ENCODE measurements at regions not wholly inside any gene's neighbourhood (a gene's known extent, or its start where the extent isn't known, plus 50 kb on each side); places are given as distances from the start of the nearest gene placed in this dataset.

- no peak for TF ChIP-seq ZNF592 (IDR thresholded peaks at IDR 0.05)
- no peak for TF ChIP-seq BCL11A (IDR thresholded peaks at IDR 0.05; ENCODE audit: low read depth, low read length)
- no peak for TF ChIP-seq IRF3 (IDR thresholded peaks at IDR 0.05)
- TF ChIP-seq ZNF687 (IDR thresholded peaks at IDR 0.05): peak; percentile 65
- TF ChIP-seq SP1 (IDR thresholded peaks at IDR 0.05; ENCODE audit: low read depth, low read length): no peak
- TF ChIP-seq RUNX3 (IDR thresholded peaks at IDR 0.05; ENCODE audit: low read length): peak; percentile 68
- peak; percentile 86 for TF ChIP-seq RAD21 (IDR thresholded peaks at IDR 0.05; ENCODE audit: insufficient read depth, low read depth, low read length)
- no peak for TF ChIP-seq BACH1 (IDR thresholded peaks at IDR 0.05; ENCODE audit: borderline replicate concordance)
- TF ChIP-seq SUPT20H (IDR thresholded peaks at IDR 0.05; ENCODE audit: borderline replicate concordance, control insufficient read depth, low read depth, low read length): no peak
- TF ChIP-seq GABPA (IDR thresholded peaks at IDR 0.05; ENCODE audit: low read depth): no peak
- TF ChIP-seq USF1 (IDR thresholded peaks at IDR 0.05; ENCODE audit: borderline replicate concordance, extremely low read length, insufficient read depth, low read depth, low read length): no peak
- no peak for TF ChIP-seq BCLAF1 (IDR thresholded peaks at IDR 0.05)
- TF ChIP-seq FOXK2 (IDR thresholded peaks at IDR 0.05): peak; percentile 52
- TF ChIP-seq MLLT1 (IDR thresholded peaks at IDR 0.05): no peak
Measured at GRCh38 chr6:25027221-25027916, 91.6 kb upstream of the RIPOR2 start (continued).

All from GM12878 (cell line).